ENCODE measurements at regions not wholly inside any gene's neighbourhood (a gene's known extent, or its start where the extent isn't known, plus 50 kb on each side); places are given as distances from the start of the nearest gene placed in this dataset.

- no peak for TF ChIP-seq CTCF (IDR thresholded peaks at IDR 0.05)
- no peak for TF ChIP-seq POLR2A (IDR thresholded peaks at IDR 0.05)
- Histone ChIP-seq H3K27me3 (peaks cover 0 to 21% (median 0%) of the 10 kb centered on the region in 9 donors), H3K36me3 (no peaks in the 10 kb centered on the region), H3K9me3 (peaks cover 0 to 3% (median 0%) of the 10 kb centered on the region in 12 donors), H3K4me3 (no peak overlapping the region), H3K27ac (no peak overlapping the region), H3K4me1 (peaks cover 0 to 5% (median 0%) of the 10 kb centered on the region in 12 donors)
- 58 to 61% (median 59%) methylated on average over 11 of the region's 11 CpGs for WGBS, 4 donors
- no peak for ATAC-seq
- DNase-seq, result no peak
- intact Hi-C loops (cut with DNase I), result no loop called here
Observed at GRCh38 chr18:57087644-57088376, 59.1 kb upstream of the BOD1L2 start.

GRCh38 chr18:57088883-57089282, 58.0 kb upstream of the BOD1L2 start:
- Histone ChIP-seq H3K36me3 (no peaks in the 10 kb centered on the region), H3K27ac (no peak overlapping the region), H3K4me1 (peaks cover 0 to 5% (median 0%) of the 10 kb centered on the region in 12 donors), H3K9me3 (no peaks in the 10 kb centered on the region), H3K4me3 (no peak overlapping the region), H3K27me3 (peaks cover 0 to 16% (median 0%) of the 10 kb centered on the region in 9 donors)
- intact Hi-C loops (cut with DNase I), result no loop called here
- 67 to 79% (median 75%) methylated on average over 5 of the region's 5 CpGs for WGBS, 4 donors
- TF ChIP-seq POLR2A (IDR thresholded peaks at IDR 0.05) (no peak), CTCF (IDR thresholded peaks at IDR 0.05) (no peak)
- DNase-seq, result no peak
- ATAC-seq, result no peak

- 70 to 75% (median 71%) methylated on average over 6 of the region's 6 CpGs for WGBS, 4 donors
- intact Hi-C loops (cut with DNase I), result loop anchor here in 1 of 10 donors (10.0 kb wide), 1 partner anchor 55 kb away; no protein-coding TSS in a partner anchor
- DNase-seq (no peak), ATAC-seq (no peak)
- Histone ChIP-seq H3K27me3 (peaks cover 0 to 16% (median 0%) of the 10 kb centered on the region in 9 donors), H3K36me3 (no peaks in the 10 kb centered on the region), H3K4me1 (peaks cover 0 to 2% (median 0%) of the 10 kb centered on the region in 12 donors), H3K27ac (no peak overlapping the region), H3K9me3 (no peaks in the 10 kb centered on the region), H3K4me3 (no peak overlapping the region)
- no peak for TF ChIP-seq CTCF (IDR thresholded peaks at IDR 0.05)
- no peak for TF ChIP-seq POLR2A (IDR thresholded peaks at IDR 0.05)
Observed at GRCh38 chr18:57089702-57090101, 57.2 kb upstream of the BOD1L2 start.

- H3K27ac ChIP-seq, result no peak overlapping the region
- no peak overlapping the region for H3K4me3 ChIP-seq
- TF ChIP-seq POLR2A (IDR thresholded peaks at IDR 0.05), result no peak
- TF ChIP-seq CTCF (IDR thresholded peaks at IDR 0.05), result no peak
- intact Hi-C loops (cut with DNase I), result loop anchor here in 1 of 10 donors (10.0 kb wide), 1 partner anchor 56 kb away; no protein-coding TSS in a partner anchor
- H3K9me3 ChIP-seq, result no peaks in the 10 kb centered on the region
- H3K36me3 ChIP-seq, result no peaks in the 10 kb centered on the region
- DNase-seq (no peak), ATAC-seq (no peak)
- H3K27me3 ChIP-seq, result peaks cover 0 to 12% (median 0%) of the 10 kb centered on the region in 9 donors
- H3K4me1 ChIP-seq, result no peaks in the 10 kb centered on the region
Observed at GRCh38 chr18:57091231-57091630, 55.7 kb upstream of the BOD1L2 start.
